Stimulated activated CD4-positive, alpha-beta T cell treated with anti-CD3 and anti-CD28 coated beads, Interleukin-12 subunit alpha, Interleukin-12 subunit beta, amount 100 ng/mL, for 48 hours (primary cell): ENCODE measurements at regions not wholly inside any gene's neighbourhood (a gene's known extent, or its start where the extent isn't known, plus 50 kb on each side); places are given as distances from the start of the nearest gene placed in this dataset.

Source experiments
- DNase-seq, 3 donors: peaks; one replicate each; pipeline ENCODE4 v3.0.0-alpha.2; 2020; ENCODE audit warnings: low read depth in 2 of 3, low spot score in 1 of 3

DNA sequence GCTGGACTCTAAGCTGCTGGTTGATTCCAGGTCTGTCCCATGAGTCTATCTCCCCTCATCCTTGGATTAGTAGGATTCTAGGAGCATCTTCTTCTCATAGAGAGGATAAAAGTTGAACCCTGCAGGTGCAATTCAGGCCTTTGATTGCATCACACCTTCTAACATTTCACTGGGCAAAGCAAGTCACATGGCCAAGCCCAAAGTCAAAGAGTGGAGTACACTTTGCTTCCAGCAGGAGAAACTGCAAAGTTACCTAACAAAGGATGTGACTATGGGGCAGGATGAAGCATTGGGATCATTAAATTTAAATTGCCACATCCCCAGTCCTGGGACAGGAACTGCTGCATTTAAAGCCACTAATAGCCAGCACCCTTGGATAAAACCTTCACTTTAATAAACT, 51.0 kb upstream of the EGFLAM start:
- no peak for DNase-seq

DNA sequence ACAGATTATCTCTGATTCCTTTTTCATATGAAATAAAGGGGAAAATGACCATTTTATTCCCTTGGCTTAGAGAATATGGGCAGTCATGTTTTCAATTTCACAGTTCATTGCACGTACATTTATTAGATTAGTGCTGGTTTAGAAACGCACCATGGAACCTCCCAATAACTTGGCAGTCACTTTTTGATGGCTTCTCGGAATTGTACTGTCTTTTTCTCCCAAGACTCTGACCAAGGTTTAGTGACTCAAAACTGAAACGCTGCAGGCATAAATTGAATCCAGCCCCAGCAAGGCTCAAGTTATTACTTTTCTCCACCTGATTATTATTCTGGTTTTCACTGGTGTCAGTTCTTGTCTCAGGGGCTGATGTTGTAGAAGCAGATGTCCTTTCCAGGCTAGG, 55.6 kb upstream of the EGFLAM start:
- no peak for DNase-seq

DNA sequence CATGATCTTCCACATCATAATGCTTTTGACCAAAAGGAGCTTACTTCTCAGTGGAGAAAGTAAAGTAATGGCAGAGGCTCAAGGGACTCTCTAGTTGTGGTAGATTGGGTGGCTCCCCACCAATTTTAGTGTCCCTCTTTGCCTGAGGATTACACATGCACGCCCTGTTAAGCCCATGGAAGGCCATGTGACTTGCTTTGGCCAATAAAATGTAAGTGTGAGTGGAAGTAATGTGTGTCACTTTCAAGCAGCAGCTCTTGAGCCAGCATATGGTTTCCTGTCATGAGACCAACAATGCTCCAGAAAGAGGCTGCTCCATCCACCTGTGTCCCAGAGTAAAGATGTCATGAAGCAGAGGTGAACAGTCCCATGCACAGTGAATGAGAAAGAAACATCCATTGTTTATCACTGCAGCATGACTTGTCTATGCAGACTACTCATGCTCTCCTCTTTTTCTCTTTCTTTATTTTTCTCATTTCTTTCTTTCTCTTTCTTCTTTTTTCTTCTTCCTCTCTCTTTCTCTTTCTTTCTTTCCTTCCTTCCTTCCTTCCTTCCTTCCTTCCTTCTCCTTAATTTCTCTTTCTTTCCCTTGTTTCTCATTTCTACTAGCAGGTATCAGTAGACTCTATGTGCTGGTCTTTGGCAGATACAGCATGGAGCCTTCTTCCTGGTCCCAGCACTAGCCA, 57.3 kb upstream of the EGFLAM start:
- no peak for DNase-seq

DNA sequence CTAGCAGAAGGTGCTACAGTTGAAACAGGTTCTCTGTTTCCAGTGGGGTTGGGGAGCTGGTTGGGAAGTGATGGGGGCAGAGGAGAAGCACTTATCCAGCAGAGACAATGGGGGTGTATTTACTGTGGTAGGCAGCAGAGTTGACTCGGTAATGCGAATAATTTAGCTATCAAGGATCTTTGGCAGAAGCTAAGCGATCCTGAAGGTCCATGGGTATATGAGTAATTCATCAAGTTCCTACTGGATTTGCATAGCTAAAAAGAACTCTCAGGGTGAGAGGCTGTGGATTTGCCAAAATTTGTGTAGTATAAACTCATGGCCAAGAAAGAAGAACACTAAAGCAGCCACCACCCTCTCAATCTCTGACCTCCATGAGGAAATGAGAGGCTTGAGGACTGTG, 61.2 kb upstream of the EGFLAM start:
- DNase-seq, result no peak

DNA sequence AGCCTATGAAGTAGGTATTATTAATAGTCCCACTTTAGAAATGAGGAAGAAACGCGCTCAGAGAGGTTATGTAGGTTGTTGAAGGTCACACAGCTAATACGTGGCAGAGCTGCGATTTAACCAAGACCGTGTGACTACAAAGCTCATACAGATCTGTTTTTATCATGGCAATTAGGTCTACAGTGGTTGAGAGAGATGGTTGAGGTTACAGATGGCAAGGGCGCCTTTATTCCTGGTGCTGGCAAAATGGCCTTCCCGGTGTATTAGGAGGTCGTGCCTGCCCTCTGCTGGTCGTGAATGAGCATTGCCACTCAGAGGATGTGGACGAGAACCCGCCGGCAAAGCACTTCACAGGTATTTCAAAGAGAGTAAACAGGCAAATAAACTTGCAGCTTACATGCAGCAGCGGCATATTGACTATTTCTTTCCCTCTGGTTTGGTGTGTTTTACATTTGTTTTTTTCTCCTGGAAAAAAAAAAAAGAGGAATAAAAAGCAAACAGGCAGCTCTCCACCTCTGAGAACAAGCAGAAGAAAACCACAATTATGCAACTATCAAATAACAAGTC, 65.3 kb upstream of the EGFLAM start:
- DNase-seq, result peak; percentile 34 to 42 (median 35)

DNA sequence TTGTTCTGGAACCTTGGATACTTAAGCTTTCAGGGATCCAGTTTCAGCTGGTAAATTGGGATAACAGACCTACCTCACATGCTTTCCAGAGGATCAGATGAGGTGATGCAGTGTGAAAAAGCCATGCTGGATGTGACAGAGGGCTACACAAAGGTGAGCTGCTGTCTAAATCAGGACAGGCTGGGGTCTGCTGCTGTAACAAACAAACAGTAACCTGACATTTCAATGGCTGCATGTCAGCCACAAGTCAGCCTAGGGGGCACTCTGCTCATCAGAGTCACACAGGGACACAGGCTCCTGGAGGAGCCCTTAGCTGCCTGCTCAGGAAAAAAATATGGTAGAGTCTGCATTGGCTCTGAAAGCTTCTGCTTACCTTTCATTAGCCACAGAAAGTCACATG, 66.7 kb upstream of the EGFLAM start:
- no peak for DNase-seq

DNA sequence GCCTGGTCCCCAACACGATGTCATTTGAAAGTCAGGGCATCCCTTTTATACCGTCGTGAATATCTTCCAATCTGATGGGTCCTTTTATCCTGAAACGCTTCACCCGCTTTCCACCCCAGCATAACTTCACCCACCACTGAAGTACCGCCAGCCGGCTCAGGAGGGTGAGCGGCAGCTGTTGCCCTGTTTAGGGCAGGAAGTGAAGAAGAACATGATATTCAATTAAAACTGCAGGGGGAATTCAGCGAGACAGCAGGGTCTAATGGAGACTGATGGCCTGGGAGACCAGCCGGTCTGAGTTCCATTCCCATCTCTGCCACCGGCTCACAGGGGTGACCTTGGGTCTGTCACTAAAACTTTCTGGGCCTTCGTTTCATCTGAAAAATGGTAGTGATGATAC, 68.2 kb upstream of the EGFLAM start:
- DNase-seq, result no peak

DNA sequence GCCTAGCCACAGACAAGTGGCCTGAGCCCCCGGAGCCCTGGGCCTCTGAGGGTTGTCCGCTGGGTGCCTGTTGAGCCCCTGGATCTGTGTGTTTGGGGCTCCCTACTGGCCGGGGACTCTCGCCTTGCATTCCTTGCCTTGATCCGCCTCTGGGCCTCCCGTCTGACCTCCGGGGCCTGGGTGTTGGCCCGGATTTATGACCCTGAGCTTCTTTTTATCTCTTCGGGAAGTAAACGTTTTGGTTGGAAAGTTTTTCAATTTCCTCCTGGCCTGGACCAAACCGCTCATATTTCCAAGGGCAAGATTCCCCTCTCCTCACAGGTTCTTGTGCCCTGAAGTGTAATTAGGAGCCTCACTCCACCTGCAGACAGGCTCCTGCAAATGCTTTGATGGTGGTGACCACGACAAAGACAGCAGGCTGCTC, 69.3 kb upstream of the EGFLAM start:
- DNase-seq, result no peak

DNA sequence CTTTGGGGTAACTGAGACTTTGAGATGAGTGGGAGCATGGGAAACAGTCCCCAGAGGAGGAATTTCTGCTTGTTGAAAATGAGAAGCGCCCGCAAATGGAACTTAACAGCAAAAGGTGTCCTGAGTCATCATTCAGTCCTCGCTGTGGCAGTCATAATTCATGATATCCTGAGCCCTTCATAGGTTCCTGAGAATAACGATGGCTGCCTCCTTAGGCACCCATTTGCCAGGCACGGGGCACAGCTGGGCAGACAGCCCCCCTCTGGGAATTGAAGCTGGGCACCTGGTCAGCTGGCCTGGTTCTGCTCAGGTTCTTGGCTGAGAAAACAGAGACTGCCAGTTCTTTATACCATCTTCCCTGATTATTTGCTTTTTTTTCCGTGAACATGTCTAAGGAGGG, 69.8 kb upstream of the EGFLAM start:
- DNase-seq, result no peak

DNA sequence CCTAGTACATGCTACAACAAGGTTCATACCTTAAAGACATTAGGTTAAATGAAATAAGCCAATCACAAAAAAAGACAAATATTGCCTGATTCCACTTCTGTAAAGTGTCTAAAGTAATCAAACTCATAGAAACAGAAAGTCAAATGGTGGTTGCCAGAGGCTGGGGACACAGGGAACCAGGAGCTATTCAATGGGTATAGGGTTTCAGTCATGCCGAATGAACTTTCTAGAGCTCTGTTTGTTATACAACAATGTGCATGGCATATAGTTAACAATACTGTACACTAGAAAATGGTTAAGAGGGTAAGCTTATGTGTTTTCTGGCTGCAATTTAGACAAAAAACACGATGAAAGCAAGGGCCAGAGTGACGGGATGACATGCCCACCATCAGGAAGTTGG, 70.8 kb upstream of the EGFLAM start:
- no peak for DNase-seq

DNA sequence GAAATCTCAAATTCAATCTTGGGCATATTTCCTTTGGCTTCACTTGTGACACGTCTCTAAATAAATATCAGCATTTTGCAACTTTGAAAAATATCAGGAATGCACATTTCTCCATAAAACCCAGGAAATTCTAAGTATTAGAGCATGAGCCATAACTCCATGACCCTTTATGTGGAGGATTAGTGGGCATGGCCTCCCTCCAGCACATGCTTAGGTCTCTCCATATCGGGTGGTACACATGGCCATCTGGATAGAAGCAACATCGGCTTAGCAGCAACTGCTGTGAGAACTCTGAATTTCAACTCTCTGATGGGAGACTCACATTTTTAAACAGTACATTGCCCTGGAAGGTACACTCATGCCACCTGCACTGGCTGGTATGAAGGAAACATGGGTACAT, 73.7 kb upstream of the EGFLAM start:
- no peak for DNase-seq

DNA sequence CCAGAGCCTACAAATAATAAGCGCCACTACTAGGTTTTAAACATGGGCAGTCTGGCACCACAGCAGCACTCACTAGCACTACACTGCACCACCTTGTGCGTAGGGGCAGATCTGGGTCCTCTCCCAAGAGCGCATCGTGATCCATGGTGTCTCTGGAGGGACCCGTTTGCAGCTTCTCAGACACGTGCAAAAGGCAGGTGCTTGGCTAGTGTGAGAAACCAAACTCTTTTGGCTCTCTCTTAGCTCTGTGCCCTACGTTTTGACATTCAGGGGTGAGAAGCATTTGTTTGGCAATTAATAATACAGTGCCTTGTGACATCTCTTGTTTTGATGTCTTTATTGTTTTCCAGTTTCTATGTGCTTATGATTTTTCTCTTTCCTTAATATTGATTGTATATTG, 75.4 kb upstream of the EGFLAM start:
- DNase-seq, result no peak

DNA sequence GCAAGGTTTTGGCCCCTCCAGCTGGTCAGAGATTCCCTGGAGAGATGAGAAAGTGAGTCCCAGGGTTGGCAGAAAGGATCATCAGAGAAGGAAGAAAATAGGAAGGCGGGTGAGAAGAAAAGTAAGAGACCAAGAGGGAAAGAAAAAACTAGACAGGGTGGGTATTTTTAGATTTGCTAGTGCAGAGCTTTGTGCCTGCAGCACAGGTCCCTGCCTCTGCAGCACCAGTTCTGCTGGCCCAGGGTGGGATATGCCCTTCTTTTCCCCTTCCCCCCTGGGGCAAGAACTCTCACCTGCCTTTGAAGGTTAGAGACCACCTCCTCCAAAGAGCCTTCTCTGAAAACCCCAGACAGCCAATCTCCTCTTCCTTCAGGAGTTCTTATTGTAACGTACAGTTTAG, 90.3 kb upstream of the EGFLAM start:
- no peak for DNase-seq

DNA sequence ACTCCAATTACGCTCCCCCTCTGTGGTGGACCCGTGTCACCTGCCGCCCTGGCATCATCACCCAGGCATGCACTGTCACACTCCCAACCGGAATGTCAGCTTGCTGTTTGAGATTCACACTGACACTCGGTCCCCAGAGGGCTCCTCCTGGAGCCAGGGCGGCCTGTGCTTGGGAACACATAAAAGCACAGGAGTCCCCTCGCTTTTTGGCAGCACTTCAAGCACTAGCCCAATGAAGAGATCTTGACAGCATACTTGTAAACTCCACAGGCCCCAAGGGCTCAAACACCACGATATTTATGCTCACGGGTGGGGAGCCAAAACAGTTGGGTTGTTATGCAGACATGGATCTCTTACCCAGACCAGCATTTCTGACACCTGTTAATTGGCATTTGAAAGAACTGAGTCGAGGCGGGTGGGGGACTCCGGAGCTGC, 90.8 kb upstream of the EGFLAM start:
- DNase-seq, result no peak

DNA sequence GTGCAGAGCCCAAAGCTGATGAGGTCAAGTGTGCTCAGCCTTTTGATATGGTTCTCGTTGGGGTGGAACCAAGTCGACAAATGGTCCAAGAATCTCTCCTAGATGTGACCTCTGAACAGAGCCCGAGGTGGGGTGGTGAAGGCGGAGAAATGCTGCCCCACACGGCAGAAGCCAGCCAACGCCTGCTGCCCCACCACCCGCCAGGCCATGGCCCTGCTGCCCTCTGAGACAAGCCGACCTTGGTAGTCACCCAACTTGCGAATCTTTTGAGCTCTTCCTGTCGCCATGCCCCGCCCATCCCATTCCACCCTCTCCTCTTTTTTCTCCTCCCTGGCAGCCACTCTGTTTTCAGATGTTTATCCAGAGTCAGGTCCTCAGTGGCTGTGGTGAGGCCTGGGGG, 91.5 kb upstream of the EGFLAM start:
- no peak for DNase-seq

DNA sequence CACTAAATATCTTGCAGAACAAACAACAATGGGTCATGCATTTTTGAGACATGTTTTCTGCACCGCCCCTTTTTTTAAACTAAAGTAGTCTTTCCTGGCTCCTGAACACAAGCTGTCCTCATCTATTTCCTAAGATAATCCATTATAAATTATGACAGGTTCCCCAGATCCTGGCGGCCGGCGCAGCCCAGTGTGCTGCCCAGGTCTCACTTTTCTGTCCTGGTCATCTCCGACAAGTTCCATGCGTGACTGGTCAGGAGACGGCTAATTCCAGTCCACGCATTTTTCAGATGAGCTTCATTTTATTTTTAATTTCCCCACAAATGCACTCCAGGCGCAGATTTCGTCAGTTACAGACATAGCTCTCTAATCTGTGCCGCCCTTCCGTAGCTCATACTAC, 92.9 kb upstream of the EGFLAM start:
- DNase-seq, result no peak

DNA sequence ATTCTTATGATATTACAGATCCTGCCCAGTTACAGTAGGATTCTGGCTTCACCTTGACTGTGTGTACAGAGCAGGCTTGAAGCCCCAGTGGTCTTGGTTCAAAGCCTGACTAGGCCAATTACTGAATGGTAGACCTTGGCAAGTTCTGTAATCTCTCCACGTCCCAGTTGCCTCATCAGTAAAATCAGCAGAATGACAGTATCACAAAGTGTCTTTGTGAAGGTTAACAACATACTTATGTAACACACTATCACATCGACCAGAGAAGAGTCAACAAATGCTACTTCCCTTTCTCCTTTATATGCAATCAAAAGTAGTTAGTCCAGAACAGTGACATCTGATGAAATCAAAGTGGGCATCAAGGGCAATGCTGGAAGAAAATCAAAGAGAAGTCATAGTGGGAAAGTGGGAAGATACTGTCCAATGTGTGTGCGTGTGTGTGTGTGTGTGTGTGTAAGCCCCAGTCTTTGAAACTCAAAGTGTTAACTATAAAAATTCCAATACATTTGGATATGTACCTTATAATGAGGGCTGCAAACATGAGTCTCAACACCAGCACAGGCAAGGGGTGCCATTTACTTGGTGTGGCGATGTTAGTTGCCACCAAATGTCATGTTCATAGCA, 93.5 kb upstream of the EGFLAM start:
- DNase-seq, result no peak

DNA sequence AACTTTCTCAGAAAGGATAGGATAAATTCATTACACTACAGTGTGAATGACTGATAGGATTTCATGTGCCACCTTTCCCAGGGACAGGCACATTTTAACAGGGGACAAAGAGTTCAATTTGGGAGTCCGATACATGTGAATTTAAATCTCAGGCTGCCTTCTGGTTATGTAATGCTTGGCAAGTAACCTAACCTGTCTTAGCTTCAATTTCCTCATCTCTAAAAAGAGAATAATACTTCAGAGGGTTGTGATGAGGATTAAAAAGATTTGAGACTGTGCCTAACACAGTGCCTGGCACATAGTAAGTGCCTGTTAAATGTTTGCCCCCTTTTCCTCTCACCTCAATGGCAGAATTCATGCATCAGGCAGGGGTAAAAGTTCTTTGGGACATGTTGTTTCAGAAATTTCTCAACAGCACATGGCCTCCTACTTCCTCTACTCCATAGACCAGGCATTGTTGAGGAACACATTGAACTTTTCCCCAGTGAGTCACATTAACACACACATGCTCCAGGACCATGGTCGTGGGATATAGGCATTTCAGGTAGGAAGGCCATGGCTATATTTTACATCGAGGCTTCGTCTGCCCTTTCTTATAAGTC, 94.6 kb upstream of the EGFLAM start:
- DNase-seq, result no peak

DNA sequence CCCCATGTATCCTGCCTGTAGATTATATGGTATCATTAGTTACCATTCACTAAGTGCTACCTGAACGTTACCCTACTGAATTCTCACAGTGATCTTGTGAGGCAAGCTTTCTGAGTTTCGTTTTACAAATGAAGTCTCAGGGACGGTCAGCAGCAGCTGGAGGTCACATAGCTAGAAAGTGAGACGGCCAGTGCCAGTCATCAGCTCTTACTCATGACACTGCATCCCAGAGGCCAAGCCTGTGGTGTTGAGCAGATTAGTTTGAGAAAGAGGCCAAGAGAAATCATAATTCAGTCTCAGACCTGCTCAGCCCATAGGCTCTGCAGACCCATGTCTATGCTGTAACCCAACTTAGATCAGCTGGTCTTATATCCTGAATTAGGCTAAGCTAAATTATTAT, 95.7 kb upstream of the EGFLAM start:
- no peak for DNase-seq

DNA sequence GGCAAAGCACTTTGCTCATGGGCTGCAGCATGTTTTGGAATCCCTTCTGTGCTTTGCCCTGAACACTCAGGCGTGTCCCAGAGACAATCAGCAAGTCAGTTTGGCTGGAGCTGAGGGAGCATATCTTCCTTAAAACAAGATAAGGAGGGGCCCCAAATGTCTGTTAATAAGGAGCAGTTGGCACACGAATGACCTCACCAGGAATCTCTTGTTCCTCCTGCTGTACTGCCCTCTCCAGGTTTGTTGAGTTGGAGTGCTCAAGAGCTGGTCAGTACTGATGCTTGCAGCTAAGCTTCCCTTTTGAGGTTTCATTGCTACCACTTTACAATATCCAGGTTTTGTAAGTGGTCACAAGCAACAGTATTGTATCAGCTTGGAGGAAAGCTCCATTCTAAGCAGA, 101.3 kb upstream of the EGFLAM start:
- no peak for DNase-seq

DNA sequence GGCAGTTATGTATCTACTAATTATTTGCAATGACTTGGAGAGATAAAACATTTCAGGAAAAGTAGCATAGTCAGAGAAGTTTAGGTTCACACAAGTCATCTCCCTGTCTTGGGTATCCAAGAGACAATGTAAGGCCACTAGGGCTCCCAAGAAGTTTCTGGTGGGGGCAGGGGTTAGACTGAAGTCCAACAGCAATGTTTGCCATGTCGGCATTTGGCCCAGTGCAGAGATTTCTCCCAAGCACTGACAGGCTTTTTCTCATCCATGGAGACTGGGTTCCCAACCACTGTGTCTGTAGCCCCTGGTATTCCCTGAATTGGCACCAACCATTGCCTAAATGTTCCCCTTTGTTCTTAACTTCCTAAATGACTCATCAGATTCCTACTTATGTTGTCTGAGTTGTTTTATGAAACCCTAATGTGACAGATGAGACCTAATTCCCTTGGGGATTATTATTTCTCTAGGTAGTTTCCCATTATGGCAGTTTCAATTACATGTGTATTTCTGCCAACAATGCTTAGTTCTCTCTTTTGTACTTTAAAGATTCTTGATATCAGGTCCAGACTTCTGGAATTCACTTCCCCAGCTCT, 103.6 kb upstream of the EGFLAM start:
- no peak for DNase-seq

DNA sequence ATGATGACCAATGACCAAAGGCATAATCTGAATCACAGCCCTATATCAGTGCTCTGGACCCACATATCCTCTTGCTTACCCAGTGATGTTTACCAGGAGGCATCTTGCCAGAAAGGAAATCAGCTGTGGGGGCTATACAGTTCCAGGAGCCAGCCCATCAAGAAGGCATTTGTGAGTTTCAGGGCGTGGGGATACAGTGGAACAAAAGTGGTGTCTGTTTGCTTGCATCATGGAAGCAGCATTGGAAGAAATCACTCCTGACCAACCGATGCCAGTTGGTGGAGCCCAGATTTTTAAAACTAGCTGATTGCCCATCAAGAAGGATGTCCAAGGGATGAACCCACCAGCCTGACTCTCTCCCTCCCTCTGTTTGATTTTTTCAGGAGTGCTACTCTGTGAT, 106.5 kb upstream of the EGFLAM start:
- DNase-seq, result no peak
